HG03064 (cell line): ENCODE measurements at regions not wholly inside any gene's neighbourhood (a gene's known extent, or its start where the extent isn't known, plus 50 kb on each side); places are given as distances from the start of the nearest gene placed in this dataset.
"Not testable (repeated sequence)": the region's sequence is repeated elsewhere in the genome, so short reads cannot be mapped to it uniquely, and the experiment has no call there.

ENCODE experiments used
- ATAC-seq: cut with Tn5 transposase; IDR thresholded peaks from one replicate; pipeline ENCODE4 v1.9.1; 2021; ENCODE audit warnings: low read depth; ENCODE audit not compliant: unreplicated experiment

DNA sequence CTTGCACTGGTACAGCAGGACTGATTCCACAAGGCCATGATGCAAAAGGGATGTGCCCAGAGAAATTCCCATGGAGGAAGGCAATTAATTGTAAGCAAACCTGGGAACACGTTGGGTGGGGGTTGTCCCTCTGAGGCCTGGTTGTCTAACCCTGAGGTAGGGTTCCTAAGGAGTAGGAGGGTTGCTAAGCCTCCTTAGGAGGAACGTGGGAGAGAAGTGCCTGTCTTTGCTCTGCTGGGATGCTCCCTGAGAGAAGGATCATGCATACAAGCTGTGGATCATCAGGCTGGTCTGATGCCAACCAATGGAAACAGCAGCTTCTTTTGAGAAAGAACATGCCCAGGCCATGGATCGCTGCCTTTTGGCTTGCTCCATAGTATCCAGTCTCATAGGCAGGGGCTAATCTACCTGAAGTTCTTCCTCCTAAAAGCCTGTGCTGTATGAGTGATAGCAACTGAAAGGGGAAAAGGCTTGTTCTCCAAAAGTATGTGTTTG lies 203.7 kb upstream of the NPVF start:
- no peak for ATAC-seq

DNA sequence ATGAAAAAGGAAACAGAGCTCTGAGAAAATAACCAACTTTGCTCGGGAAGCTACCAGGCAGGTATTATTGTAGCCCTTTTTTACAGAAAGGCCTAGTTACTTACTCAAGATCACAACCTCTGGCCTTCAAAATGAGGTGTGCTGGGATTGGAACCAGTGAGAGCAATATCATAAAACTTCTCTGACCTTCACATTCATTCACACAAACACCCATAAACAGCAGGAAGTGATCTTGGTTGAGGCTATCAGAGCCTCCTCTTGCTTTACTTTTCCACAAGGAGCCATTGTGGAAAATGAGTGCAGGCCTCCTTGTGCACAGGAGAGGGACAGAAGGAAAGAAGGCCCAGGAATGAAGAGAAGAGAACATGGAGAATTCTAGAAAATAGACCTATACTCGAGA lies 204.5 kb upstream of the NPVF start:
- ATAC-seq: no peak

DNA sequence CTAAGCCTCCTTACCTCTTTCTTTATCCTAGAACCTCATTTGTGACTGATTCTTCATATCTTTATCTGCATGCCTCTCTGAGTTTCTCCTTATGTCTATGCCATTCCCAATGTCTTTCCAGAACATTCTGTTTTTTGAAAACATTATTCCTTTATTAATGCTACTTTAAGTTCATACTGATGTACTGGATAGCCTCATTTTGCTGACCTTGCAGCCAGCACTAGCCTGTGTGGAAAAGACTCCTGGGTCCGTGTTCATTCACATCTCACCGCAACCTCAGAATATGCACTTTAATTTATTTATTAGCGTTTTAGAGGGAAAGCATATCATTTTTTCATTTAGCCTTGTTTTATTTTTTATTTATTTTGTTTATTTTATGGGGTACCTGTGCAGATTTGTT lies 208.1 kb upstream of the NPVF start:
- no peak for ATAC-seq

DNA sequence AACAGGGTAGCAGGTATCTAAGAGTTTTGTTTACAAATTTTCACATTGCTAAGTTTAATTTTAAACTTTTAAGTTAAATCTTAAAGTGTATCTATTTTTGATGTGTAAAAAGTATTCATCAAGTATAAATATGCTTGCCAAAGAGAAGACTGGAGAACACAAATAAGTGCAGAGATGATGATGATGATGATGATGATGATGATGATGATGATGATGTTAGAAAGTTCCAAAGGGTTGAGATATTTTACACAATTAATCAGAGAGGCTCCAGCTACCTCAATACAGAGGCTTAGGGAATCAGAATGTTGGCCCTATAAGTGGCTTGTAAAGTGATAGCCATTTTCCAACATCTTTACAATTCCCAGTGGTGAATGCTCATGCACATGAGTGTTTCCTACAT lies 209.0 kb upstream of the NPVF start:
- no peak for ATAC-seq

DNA sequence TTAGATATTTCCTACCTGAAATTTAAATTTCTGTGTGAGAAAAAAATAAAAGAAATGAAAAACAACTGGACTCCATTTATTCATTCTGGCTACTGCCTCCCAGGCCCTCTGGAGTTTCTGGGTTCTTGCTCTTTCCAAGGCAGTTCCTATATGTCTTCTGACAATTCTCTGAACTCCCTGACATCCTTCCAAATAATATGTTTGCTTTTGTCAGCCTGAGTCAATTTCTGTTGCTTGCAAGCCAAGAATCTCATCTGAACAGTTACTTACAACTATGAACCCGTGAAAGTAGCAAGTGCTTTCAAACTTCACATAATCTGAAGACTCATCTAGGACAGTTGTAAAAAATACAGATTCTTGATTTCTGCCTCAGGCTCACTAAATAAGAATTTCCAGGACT lies 216.7 kb upstream of the NPVF start:
- ATAC-seq: no peak

DNA sequence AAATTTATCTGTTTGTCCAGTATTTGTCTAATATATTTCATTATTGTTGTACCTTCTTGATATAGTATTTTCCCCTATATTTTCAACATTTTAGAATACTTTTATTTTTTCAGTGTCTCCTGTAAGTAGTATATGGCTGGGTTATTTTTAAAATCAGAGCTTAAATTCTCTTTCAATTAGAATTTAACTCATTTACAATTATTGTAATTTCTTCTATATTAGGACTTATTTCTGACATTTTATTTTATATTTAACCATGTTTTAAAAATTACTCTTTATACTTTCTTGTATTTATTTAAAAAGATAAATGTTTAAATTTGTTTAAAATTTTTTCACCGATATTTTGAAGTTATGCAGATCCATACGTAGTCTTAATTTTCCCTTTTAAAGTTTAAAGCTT lies 220.0 kb upstream of the NPVF start:
- no peak for ATAC-seq

DNA sequence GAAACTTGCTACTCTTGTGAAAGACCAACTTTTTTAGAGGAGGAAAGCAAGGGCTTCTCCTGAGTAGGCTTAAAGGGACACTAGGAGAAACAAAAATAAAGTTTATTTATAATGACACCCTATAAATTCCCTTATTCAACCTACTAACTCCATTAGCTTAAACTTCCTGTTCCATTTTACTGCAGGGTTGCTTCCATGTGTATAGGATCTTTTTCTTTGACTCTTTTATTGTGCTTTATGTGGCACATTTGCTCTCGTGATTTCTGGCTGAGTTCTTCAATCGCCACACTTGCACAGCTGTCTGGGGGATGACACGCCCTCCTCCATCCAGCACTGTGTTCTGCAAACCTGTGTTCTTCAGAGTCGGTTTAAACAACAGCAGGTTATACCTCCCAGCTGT lies 225.7 kb upstream of the NPVF start:
- no peak for ATAC-seq

DNA sequence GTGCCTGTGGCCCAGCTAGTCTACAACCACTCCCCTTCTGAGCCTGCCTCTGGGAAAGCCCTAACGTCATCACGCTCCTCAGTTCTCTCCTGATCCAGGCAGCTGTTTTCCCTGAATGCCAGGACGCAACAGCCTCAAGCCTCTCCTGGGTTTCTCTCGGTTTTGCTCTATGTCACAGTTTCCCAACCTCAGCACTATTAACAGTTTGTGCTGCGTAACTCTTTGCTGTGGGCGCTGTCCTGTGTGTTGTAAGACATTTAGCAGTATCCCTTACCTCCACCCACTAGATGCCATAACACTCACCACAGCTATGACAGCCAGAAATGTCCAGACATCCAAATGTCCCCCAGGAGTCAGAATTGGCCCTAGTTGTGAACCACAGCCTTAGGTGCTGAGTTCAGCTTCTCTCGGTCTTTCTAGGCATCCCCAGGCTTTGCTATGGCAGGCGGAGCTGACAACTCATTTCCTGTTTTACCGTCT lies 226.3 kb upstream of the NPVF start:
- ATAC-seq: no peak

DNA sequence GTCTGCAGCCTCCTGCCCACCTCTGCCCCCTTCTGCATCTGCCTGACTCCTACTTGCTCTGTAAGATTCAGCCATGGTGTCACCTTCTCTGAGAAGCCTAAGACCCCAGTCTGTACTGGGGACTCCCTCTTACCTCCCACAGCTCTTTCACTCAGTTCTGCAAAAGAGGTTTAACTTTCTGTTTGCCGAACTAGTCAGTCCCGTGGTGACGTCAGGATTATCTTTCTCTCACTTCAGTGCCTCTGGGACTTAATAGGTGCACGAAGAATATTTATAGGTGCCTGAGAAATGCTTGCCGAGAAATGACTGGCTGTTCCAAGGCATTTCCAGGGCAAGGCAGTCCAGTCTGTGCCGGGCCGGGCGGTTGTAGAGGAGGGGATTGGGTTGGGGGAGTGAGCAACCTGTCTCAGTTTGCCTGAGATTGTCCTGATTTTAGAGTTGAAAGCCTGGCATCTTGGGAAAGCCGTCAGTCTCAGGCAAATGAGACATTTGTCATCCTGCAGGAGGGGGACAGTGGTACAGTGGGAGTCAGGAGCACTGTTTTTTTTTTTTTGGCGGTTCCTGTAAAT lies 227.5 kb upstream of the NPVF start:
- ATAC-seq: no peak

DNA sequence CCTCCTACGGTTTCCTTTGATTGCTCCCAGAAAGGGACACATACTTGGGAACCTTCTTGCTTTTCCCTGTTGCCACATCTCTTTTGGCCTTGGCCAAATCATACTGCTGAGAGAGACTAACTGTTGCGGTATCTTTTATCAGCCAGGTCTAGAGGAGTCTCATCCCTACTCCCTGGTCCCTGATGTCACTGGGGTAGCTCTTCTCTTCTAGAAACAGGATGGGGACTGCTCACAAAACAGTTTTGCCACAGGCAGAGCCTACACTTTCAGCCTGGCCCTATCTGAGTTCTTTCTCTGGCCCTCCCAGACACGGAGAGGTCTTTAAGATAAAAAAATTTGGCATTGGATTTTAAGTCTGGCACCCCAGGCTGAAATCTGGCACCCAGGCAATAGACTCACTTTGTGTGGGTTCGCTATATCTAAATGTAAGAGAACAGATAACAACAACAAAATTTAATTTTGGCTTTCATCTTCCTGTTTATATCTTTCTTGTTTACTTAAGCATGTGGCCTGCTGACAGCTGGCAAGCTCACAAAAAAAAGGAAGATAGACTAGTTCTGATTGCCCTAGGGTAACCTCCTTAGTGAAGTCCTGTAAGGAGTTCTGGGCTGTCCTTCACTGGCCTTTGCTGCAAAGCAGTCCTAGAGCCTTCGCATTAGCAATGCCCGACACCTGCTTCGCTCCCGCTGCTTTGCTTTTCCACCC lies 228.3 kb upstream of the NPVF start:
- ATAC-seq: no peak

DNA sequence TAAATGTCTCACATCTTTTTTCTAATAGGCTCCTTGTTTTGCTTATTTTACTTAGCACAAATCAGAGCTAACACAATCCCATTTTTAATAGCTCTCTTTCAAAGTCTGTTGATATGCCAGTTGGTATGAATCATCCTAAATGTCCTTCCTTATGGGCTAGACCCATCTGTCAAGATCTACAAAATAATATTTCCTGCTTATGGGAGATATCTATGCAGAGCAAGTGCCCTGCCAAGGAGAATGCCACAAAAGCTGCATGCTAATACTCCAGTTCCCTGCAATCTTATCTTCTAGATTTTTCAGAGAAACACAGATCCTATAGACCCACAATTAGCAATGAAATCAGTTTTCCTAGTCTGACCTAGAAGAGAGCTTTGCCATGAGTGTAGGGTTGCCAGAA lies 230.8 kb upstream of the NPVF start:
- no peak for ATAC-seq

DNA sequence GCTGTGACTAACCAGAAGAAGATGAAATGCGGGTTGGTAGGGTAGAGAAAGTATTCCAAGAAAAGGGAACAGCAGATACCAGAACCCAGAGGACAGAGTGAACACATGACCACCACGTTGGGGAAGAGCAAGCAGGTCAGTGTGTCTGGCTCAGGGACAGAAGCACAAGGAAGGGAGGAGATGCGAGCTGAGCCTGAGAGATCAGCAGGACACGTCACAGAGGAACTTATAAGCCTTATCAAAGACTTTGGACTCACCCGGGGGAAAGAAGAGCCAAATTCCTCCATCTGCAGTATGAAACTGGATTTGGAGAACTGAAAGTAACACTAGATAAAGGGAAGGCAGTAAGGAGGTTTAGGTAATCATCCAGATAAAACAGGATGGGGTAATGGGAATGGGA lies 232.1 kb upstream of the NPVF start:
- ATAC-seq: no peak

DNA sequence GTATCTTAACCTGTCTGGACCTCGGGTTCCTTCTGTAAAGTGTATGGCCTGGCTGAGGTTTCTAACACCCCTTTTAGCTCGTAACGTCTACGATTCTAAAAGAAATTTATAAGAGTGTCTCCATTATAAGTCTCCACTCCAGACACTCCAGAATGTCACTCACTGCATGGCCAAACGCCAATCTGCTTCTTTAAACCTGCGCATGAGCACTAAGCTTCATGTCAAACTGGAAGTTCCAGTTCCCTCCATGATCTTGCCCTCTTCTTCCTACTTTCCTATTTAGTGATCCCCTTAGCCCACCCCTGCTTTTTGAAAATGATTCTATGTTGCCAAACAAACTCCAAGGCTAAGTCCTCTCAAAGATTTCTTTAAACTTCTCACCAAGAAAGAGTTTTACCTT lies 241.4 kb upstream of the NPVF start:
- no peak for ATAC-seq

DNA sequence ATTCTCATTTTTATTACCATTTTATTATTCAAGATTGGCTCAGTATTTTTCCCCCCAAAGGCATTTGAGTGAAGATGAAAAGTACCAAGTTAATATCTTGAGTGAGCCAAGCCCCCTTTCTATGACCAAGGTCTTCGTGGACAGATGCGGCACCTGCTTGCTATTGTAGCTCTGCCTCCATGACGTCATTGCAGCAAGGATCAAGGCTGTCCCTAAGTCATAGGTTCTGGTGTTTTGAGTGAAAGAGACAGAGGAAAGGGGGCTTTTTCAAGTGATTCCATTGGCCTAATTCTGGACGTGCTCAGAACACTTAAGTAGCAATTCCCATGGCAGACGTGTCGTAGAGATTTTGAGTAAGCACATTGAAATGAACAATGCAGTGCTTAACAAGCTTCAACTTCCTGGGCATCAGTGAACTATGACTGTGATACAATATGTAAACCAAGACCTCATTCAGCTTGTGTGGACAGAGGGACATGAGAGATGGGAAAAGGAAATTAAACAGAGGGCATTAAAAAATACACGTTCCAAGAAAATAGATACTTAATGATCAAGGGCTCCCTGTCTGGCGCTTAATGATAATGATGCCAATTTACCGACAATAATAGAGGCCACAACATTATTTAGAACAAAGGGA lies 248.7 kb upstream of the NPVF start:
- no peak for ATAC-seq

DNA sequence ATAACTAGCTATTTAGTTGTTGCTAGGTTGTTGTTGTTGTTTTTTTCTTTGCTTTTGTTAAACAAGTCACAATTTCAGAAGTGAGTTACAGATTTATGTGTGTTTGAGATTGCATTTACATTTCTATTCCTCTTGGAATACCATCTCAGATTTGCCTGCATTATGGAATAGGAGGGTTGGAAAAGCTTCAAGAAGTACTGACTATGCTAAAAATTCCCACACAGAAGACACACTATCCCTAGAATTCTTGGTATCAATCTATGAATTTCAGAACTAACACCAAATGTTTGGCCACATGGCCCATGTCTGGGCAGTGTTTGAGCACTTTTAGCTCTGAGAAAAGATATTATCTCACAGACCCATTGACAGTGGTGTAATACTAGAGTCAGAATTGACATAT lies 249.9 kb upstream of the NPVF start:
- not testable (repeated sequence) for ATAC-seq

DNA sequence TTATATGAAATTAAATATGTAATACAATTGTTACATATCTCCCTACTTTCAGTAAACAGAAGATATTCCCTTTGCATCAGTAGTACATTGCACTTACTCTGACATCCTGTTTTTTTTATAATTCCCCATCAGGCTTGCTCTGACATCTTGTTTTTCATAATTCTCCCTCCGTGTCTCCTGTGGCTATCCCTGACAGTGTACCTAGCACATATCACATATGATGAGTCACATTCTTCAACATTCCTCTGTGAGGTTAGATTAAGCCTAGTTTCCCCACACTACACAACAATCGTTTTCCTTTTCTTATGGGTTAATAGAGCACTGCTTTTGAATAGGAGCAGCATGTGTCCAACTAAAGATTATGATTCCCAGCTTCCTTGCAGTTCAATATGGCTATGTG lies 250.6 kb upstream of the NPVF start:
- no peak for ATAC-seq

DNA sequence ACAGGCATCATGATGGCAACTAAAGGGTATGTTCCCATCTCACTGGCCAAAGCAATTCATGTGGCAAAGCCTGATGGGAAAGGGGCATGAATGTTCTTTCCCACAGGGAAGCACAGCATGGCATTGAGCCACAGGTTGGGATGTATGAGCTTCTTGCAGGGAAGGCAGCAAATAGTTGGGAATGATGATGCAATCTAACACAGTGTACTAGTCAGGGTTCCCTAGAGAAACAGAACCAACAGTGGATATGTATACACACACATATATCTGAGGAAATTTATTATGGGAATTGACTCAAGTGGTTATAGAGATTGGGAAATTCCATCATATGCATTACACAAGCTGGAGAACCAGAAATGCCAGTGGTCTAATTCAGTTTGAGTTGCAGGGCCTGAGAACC lies 253.6 kb upstream of the NPVF start:
- no peak for ATAC-seq

DNA sequence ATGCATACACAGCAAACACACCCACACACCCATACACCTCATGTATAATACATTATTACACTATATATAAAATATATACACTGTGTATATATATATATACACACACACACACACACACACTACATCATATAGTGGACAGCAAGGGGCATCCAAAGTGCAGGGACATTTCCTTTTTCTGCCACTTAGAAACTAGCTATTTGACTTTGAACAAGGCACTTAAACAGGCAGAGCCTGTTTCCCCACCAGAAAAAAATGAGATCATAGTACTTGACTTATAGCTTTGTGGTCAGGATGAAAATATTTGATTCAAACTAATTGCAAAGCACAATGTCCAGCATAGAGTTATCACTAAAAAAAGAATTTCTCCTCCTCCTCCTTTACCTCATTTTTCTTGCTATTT lies 254.3 kb upstream of the NPVF start:
- ATAC-seq: no peak

DNA sequence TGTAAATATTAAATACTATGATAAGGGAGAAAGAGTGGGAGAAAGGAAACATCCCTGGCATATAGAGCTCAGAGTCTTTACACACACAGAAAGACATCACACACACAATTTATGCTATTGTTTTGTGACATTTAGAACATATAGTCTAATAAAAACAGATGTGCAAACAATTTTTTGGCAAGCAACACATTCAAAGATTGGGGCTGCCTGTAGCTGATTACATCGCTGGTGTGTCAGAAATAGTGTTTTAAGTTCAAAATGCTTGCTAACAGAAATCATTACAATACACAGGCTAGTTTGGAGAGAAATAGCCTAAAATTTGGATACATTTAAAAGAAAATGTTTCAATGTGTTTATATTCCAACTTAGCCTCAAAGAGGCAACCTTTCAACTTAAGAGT lies 256.7 kb upstream of the NPVF start:
- ATAC-seq: no peak

DNA sequence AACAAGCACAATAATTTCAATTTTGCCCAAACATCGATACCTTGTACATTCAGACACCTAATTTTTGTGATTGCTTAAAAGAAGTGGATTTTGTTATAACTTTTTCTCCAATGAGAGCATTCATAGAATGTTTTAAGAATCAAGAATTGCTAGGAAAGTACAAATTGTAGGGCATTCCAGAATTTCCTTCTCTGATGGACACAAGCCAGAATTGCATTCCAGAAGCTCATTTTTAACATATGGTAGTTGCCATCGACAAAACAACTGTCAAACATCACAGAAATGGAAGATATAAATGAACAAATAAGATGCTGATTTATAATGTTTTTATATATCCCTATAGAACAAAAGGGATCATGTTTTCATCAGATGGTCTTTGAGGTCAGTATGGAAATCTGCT lies 258.4 kb upstream of the NPVF start:
- no peak for ATAC-seq

DNA sequence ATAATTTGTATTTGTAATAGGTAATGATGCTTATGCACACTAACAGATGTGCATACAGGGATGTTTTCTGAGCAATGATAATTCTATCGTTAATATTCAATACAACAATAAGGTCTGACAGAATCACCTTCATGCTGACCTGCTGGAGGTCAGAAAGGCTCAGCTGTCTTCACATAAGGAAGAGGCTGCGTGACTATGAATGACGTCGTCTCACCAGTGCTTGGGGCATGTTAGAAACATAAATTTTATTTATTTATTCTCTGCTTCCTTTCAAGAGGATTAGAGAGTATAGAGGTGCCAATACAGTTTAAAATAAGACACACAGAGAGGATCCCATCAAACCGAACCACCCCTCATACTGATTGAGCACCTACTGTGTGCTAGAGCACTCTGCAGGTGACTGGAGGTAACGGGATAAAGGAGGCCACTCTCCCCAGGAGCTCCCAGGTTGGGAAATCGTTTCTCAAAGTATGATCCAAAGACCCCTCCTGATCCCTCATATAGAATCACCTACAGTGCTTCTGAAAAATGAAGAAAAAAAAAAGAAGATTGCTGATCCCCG lies 265.6 kb upstream of the NPVF start:
- no peak for ATAC-seq

DNA sequence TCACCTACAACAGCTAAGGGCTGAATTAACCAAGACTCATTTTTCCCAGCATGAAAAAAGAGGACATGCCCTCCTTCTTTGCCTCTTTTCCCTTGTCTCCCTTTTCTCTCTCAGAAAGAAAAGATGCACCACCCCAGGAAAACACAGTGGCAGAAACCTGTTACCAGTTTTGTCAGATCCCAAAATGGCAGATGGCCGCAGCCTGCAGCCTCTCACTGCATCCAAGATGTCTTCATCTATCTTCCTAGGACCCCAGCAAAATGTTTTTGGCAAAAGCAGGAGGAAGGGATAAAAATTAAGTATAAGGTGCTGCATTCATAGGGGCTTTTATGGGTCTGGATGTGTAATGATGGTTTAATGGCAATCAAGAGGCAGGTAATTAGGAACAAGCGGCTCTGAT lies 266.6 kb upstream of the NPVF start:
- no peak for ATAC-seq
